AG10803 (cell line): ENCODE measurements at regions not wholly inside any gene's neighbourhood (a gene's known extent, or its start where the extent isn't known, plus 50 kb on each side); places are given as distances from the start of the nearest gene placed in this dataset.

Source experiments
- DNase-seq: peaks from one replicate; pipeline ENCODE4 v3.0.0; 2010; ENCODE audit warnings: low read depth
- H3K4me3 ChIP-seq: 2 replicates; pipeline ENCODE4 v1.5.1; 2011; ENCODE audit warnings: mild to moderate bottlenecking, low read length, control low read depth
- CTCF ChIP-seq: conservative IDR thresholded peaks from 2 replicates; pipeline ENCODE4 v1.5.1; 2011; ENCODE audit warnings: mild to moderate bottlenecking, low read length, control low read depth, inconsistent platforms

DNA sequence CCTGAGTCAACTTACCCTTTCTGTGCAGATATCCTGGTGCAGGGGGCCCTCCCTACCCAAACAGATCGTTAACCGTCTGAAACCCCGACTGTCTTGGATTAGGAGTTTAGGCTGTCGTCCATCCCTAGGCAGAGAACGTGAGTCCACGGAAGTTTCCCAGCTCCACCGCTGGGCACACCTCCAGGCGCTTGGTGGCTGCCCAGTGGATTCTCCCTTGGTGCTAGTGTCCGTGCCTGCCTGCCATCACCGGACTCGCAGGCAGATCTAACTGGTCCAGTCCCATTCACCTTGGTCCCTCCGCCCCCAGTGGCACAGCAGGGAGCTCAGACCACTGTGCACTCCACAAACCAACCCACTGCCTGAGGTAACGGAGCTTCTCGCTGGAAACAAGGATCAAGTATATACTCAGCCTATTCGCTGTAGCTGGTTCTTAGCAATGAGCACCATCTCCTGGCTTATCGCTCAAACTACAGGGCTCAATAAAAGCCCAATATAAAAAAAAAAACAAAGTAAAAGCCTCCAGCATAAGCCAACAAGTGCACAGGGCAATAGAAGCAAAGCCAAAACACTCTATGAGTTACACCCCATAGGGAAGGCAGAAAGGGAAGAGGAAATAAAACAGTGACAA is 79.5 kb upstream of the USP9Y start:
- H3K4me3 ChIP-seq = peak overlapping the region; percentile 37
- peak; percentile 63 for DNase-seq
- peak; percentile 71 for TF ChIP-seq CTCF

- no peak for TF ChIP-seq CTCF
- DNase-seq = peak; percentile 50
- H3K4me3 ChIP-seq = no peak overlapping the region
Observed at GRCh38 chrY:12623204-12623603, 77.8 kb upstream of the USP9Y start.

- no peak overlapping the region for H3K4me3 ChIP-seq
- no peak for TF ChIP-seq CTCF
- DNase-seq = no peak
Observed at GRCh38 chrY:12642986-12643385, 58.0 kb upstream of the USP9Y start.

DNA sequence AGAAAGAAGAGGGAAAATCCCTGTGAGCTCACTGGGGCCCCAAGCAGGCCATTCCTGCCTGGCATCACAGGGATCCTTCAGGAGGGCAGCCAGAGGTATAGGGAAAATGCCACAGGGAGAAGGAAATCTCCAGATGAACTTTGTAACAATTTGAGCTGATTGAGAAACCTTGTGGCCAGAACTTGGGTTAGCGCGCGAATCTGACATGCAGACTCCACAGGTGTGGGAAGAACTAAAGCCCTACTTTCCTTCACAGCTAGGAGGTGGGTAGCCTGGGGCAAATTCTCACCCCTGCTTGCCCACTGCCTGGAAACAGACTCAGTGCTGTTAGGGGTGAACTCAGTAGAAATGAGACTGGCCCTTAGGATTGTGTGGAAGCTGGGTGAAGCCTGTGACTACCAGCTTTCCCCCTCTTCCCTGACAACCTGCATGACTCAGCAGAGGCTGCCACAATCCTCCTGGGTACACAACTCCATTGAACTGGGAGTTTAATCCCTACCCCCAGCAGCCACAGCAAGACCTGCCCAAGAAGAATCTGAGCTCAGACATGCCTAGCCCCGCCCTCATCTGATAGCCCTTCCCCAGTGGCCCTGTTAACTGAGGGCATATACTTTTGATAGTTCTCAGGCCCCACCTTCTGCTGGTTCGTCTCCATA is 57.2 kb upstream of the USP9Y start:
- H3K4me3 ChIP-seq = no peak overlapping the region
- TF ChIP-seq CTCF = no peak

DNA sequence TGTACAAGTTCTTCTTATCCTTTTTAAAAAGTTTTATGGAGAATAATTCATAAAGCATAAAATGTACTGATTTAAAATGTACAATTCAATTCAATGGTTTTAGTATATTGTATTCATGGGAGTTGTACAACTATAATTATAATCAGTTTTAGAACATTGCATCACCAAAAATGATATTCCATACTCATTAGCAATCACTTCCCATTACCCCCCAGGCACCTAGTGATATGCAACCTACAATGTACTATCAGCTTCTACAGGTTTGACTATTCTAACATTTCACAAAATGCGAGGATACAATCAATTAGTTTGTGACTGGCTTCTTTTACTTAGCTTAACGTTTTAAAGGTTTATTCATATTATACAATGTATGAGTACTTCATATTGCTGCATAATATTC is 49.9 kb upstream of the USP9Y start:
- H3K4me3 ChIP-seq = no peak overlapping the region
- TF ChIP-seq CTCF = no peak
- DNase-seq = no peak

More for the DNA sequence above, 57.2 kb upstream of the USP9Y start:
- DNase-seq = peak; percentile 44
